ENCODE measurements at regions not wholly inside any gene's neighbourhood (a gene's known extent, or its start where the extent isn't known, plus 50 kb on each side); places are given as distances from the start of the nearest gene placed in this dataset.
"Not testable (repeated sequence)": the region's sequence is repeated elsewhere in the genome, so short reads cannot be mapped to it uniquely, and the experiment has no call there.

DNA sequence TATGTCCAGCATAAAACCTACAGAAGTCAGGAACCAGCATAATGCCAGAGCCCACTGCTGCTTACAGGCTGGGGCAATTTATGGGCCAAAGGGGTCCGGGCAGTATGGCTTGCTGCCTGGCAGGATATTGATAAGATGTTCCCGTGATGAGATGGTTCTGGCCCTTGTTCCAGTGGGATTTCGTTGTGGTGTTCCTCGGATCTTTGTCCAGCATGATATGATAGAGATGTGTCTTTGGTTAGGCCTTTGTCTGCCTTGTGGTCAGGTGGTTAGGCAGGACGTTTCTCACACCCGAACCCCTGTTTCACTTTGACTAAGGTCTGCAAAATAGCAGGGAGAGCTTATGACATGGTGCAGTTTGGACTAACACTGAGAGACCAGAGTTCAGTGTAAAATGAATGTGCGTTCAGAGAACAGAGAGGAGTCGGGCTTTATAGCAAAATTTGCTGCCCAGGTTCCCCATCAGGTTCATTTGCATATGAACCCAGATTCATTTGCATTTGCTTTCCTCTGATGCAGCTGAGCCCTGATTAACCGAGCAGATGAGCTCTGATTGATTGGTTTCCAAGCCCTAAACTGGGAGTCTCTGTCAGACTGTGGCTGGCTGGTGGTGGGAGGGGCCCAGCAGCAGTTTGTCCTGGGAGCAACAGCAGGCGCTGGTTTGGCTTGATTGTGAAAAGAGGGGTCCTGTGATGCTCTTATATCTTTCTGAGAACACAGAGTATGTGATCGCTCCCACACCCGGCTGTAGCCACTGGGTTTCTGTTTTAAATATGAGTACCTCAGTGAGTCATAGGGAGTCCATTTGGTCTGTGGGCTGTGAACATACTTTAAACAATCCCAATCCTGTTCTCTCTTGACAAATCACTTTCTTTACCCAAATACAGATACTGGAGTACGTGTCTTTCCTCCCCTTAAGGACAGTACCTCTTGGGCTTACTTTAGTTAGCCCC, 156.3 kb upstream of the PZP start:
- DNase-seq, result no peak

DNA sequence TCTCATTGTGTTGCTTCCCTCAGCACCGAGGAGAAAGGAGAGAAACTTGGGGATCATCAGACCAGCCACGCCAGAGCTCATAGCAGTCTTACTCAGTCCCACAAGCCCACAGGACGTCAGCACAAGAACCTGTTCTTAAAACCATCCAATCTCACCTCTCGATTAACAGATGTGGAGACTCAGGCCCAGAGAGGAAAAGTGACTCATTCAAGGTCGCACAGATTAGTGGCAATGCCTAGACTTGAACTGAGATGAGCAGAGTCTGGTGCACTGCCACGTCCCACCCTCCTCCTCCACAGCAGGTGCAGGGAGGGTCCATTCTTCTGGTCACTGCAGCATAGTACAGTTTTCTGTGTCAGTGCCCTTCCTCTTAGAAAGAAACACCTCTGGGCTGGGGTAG, 154.9 kb upstream of the PZP start:
- no peak for DNase-seq

DNA sequence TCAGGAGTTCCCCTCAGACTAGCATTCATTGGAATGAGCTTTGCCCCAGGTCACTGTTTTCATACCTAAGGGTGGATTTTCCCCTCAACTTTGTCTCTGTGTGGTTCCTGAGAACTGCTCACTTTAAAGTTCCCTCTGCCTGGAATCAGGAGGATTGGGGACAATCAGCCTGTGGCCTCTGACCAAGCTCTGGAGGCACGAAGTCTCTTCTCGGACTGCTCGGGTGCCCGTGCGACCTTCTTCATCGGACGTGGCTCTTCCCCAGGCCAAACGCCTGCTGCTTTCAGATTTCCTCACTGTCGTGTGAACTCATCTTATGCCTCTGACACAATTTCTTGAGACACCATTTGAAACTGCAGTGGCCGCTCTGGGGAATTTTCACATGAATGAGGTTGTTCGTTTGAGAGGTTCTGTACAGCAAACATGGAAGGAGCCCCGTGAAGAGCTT, 153.7 kb upstream of the PZP start:
- no peak for DNase-seq

DNA sequence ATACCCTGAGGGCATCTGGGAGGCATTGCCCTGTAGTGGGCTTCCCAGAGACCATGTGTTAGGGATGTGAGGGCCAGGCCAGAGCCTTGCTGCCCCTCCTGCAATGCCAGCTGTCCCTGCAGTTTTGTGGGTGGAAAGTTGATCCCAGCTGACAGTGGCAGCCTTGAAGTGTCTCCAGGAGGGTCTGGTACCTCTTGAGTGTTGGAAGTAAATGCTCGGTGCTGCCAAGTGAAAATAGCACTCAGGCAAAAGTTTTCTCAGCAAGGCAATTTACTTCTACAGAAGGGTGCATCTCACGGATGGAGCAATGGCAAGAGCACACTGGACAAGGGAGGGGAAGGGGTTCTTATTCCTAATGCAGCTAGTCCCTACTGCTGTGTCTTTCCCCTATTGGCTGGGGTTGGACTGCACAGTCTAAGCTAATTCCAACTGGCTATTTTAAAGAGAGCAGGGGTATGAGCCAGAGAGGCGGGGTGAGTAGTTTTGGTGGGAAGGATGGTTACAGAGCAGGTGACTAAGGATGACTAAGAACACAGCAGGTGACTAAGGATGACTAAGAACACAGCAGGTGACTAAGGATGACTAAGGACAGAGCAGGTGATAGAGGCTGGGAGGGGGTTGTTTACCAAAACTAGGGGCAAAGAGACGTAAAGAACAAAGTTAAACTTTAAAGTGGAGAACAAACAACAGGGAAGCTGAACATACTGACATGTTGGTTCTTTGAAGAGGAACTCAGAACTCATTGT, 146.0 kb upstream of the PZP start:
- DNase-seq, result not testable (repeated sequence)

DNA sequence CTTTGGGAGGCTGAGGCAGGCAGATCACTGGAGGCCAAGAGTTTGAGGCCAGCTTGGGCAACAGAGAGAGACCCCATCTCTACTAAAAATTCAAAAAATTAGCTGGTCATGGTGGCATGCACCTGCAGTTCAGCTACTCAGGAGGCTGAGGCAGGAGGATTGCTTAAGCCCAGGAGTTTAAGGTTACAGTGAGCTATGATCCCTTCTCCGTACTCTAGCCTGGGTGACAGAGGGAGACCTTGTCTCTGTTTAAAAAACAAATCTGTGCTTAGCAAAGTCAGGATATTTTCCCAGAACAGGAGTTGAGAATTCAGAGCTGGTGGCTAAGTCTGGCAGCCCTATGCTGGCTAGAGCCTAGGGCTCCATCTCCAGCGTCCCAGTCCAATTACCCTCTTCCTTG, 142.9 kb upstream of the PZP start:
- DNase-seq, result no peak

DNA sequence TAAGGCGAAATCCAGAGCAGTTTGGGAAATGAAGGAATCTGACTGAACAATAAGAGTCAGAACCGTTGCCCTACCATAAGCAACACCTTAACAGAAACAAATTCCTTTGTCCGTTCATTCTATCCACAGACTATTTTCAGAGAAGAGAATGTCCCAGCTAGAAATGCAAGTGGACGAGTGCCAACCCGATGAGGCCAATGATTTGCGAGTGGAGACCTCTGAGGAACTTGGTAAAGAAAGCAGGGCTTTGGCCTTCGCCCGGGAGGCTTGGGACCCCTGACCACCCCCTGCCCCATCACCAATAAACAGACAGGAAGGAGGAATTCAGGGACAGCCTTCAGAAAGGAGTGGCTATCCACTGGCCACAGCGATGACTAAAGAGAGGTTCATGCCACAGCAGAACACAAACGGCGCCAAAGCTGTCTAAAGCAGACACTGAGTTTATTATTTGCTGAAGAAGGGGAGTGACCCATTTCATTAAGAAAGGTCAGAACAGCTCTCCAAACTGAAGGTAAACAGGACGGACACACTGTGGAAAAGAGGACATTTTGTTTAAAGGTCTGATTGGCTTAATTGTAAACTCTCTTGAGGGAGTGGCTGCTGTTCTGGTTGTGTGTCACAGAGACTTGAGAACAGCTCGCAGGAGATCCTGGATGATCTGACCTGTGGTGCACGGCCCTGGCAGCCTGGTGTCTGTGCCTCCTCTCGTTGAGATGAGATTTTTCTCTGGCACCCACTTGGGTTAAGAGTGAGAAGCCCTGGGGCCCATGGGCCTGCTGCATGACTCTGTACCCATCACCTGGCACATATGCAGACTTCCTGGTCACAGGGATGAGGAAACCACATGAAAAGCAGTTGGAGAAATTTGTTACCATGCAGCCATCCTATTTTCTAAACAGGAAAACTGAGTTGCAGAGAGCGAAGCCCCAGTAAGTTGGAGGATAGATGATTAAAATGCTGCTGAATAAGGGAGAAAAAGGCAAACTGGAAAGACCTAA, 142.0 kb upstream of the PZP start:
- DNase-seq, result no peak

DNA sequence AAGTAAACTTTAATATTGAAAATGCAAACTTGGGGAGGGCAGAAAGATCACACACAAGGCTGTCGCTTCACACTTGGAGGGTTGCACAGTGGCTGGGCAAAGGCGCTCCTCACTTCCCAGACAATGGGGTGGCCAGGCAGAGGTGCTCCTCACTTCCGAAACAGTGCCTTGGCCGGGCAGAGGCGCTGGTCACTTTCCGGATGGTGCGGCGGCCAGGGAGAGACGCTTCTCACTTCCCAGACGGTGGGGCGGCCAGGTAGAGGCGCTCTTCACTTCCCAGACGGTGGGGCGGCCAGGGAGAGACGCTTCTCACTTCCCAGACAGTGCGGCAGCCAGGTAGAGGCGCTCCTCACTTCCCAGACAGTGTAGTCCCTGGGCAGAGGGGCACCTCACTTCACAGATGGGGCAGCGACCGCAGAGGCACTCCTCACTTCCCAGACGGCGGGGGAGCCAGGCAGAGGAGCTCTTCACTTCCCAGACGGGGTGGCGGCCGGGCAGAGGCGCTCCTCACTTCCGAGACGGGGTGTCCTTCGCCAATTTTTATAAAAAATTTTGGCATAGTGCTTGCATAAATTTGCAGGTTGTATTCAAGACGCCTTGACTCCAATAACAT, 140.8 kb upstream of the PZP start:
- no peak for DNase-seq

DNA sequence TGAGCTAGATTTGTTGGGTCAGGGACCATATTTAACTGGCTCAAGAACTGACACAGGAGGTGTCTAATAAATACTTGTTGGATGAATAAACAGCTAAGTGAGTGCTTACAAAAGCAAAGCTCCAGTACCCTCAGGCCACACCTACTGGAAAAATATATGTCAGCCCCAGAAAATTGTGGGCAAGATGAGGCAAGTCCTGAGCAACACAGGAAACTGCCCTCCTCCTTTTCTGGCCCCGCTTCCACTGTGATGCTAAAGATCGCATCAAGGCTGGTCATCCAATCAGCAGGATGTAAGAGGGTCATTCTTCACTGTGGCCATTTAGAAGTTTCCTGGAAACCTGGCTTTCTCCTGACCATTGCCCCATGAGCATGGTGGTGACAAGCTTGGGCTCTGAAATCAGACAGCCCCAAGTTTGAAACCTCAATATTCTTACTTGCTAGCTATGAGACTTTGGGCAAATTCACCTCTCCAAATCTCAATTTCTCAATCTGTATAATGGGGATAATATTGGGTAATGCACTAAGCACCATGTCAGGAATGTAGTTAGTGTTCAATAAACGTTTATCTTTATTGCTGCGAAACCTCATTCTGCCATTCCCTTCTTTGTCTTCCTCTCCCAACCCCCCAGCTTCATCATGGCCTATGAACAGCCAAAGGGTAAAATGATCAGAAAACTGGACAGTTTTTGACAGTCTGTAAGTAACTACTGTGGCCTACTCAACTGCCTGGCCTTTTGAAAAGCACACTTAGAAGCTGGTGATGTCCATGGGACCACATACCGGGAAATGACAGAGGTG, 139.3 kb upstream of the PZP start:
- no peak for DNase-seq

DNA sequence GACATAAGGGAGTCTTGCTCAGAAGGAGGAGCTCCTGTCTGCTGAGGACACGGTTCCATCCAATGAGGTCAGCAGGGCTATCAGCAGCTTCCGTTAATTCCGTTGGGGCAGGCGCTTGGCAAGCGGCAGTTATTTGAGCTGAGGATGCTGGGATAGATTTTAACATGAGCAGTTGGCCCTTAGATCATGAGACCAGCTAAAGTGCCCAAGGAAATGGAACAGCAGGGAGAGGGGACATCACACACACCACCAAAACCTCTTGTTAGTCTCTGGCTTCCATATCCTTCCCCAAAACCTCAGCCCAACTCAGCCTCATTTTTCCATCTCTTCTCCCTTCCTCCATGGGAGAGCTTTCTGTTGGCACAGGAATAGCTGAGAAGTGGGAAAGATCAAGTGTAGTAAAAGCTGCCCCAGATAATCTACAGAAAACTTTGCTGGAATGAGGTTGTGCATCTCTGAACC, 138.7 kb upstream of the PZP start:
- DNase-seq, result no peak

DNA sequence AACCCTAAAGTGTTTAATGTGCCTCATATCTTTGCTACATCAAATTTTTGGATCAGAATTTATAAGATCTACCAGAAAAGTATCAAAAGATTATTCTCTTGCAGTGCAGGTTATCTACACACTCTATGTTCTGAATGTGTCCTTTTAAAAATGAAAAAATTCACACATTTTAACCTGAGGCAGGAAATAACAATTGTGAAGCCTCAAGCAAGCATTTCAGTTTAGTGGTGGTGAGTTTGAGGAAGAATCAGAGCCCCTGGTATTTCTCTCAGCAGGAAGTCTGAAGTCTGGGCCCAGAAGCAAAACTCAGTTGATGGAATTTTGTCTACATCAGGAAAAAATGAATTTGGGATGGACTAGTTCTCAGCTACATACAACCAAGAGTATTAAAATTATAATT, 137.0 kb upstream of the PZP start:
- DNase-seq, result no peak

DNA sequence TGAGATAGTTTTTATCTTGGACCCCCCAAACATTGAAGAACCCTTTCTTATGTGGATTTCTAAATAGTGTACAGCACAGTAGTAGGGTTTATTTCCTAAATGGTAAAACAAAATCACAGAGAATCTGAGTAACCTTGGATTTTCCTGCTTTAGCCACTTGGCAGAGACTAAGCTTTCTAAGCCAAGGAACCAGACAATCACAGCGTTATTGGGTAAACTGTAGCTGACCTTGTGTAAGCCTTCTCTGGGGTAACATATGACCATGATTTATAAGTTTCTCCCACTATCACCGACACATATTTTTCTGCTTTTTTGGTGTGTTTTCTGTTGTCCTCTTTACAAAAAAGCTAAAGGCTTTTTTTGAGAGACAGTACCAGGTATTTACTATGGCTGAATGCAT, 136.3 kb upstream of the PZP start:
- no peak for DNase-seq

DNA sequence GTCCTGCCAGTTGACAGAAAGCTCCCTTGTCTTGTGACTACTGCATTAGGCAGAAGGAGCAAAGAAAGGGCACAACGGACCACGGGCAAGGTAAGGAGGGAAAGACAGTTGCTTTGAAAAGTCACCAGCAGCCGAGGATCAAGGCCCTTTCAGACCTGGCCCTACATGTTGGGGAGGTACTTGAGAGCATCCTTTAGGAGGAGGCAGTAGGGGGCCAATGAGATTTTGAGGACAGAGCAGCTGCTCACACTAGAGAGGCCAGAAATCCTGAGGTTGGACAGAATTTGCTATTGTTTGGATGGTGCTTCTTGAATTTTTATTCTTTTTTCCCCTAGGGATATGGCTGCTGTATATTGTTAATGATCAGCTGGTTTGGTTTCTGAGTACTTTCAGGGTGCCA, 135.5 kb upstream of the PZP start:
- no peak for DNase-seq

DNA sequence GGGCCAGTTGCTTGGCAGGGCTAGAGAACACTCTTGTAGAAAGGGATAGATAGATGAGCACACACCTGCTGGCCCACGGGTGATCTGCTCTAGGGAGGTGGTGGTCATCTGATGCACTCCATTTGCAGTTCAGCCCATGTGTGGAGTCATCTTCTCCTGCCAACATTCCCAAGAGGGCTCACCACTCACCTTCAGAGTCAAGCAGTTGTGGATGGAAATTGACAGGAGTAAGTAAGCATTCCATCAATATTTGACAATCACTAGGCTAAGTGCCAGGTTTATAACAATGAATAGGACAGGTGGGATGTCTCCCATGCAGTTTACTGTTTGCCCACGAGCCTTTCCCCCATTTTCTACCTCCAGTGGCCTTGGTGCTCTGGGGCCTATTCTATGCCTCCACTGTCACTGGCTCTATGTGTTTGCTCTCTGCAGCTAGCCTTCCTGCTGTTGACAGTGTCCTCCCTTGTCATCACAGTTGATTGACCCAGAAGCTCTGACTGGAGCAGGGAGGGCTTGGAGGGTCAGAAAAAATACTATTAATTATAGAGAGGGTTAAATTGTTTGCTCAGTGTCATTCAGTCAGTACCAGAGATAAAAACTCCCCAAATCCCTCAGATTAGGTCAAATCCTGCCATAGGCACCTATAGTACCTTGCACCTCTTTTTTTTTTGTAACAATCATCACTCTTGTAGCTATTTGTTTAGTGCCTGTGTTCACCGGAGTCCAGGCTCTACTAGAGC, 134.6 kb upstream of the PZP start:
- no peak for DNase-seq

DNA sequence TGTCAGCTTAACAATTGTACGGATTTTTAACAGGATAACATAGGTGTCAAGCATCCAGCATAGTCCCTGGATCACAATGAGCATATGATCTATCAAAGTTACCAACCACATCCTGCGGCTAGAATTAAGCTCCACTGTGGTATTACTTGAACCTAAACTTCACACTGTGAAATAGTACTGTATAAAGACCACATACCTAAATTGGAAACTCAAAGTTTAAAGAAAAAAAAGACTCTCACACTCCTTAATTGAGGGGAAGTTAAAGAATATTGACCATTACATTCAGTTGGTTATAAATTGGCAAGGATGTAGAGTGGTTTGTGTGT, 133.0 kb upstream of the PZP start:
- no peak for DNase-seq

DNA sequence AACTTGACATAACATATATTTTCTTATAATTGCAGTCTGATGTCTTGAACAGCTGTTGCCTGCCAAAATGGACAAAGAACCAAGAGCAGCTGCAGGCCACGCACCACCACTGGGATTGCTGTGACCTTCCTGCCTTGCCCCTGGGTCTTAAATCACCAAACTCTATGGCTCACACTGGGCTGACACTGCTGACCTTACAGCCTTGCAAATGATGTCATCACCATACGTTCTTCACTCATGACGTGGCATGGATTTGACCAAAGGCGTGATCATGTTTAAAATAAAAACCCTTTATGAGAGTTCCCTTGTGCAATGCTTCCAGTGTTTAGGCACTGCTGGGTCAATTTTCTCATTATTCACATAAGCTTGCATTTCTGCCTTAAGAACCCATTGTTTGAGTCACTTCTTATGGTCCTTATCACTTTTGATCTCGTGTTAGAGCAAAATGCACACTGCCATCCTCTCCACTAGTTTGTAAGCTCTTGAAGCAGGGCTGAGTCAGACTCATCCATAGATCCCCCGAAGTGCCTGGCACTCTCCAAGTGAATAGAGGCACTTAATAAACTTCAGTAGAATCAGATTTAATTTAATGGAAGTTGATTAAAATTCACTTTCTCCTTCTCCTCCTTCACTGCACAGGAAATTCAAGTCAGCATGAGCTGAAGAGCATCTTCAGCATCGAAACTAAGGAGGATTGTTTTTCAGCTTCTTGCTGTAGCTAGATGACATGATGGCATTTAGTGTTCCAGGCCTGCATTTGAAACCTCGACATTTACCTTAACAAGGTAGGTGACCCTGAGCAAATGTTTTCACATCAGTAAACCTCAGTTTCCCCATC, 132.4 kb upstream of the PZP start:
- DNase-seq, result peak; percentile 8

DNA sequence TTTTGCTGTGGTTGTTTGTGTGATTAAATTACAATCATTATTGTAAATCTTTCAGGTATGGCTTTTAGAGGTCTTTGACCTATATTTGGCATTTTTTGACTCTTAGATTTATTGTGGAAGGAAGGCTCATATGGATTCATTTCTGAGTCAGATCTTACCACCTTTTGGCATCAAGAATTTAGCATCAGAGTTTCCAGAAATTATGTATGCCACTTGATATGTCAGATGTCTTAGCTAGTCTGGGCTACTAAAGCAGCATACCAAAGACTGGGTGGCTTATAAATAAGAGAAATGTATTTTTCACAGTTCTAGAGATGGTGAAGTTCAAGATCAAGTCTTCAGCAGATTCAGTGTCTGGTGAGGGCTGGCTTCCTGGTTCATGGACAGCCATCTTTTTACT, 129.5 kb upstream of the PZP start:
- DNase-seq, result no peak

DNA sequence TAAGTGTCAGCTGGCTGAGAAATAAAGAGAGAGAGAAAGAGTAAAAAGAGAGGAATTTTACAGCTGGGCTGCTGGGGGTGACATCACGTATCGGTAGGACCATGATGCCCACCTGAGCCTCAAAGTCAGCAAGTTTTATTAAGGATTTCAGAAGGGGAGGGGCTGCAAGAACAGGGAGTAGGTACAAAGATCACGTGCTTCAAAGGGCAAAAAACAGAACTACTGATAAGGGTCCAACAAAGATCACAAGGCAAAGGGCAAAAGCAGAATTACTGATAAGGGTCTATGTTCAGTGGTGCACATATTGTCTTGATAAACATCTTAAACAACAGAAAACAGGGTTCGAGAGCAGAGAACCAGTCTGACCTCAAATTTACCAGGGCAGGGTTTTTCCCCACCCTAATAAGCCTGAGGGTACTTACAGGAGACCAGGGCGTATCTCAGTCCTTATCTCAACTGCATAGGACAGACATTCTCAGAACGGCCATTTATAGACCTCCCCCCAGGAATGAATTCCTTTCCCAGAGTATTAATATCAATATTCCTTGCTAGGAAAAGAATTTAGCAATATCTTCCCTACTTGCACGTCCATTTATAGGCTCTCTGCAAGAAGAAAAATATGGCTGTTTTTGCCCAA, 128.3 kb upstream of the PZP start:
- not testable (repeated sequence) for DNase-seq

DNA sequence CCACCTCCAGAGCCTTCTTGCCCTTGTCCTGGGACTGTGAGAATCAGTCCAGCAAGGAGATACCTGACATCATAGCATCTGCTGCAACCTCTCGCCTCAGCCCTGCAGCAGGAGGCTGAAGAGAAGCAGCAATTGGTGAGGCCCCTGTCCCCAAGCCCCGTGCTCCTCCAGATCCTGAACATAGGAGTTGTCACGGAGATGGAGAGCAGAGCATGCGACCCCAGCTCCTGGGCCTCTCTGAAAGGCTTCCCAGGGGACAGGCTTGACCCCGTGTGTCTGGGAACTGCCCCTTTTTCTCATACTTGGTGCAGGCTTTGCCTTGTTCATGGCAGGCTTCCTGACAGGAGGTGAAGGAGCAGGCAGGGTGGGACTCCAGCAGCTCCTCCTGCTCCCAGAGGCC, 127.7 kb upstream of the PZP start:
- no peak for DNase-seq

DNA sequence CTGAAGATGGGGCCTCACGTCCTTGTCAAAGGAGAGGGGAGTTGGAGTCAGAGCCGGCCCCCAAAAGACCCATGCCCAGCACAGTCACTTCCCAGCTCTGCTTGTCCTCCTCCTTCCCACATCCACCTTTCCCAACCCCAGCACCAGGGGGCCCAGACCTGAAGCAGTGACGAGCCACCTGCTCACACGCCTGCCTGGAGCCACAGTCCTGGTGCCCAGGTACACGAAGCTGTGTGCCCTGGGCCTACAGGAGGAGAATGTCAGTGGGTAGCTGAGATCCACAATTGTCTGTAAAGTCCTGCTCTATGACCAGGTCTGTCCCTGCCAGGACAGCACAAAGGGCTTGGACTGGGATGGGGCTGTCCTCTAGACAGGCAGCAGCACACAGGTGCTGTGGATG, 126.8 kb upstream of the PZP start:
- DNase-seq, result no peak

Data from NCI-H2227 treated with DMSO at 0.1 percent for 48 hours (cell line).